ENCODE measurements at regions not wholly inside any gene's neighbourhood (a gene's known extent, or its start where the extent isn't known, plus 50 kb on each side); places are given as distances from the start of the nearest gene placed in this dataset.
"Not testable (repeated sequence)": the region's sequence is repeated elsewhere in the genome, so short reads cannot be mapped to it uniquely, and the experiment has no call there.

DNA sequence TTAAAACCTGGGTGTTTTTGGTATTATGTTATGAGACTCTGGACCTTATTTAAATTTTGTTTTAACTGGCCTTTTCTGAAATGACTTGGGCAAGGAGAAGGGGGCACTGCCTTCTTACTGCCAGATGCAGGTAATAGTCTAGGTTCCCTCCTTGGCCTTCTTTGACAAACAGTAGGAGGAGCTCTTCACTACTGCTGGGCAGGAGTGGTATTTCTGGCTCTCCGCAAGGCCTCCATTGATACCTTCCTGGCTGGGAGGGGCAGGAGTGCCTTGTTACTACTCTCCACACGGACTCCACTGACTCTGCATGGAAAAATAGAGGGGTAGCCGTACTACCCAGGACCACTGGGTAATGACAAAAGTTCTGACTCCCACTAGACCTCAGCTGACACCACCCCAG is 189.4 kb upstream of the NBPF12 start:
- TF ChIP-seq, protein P1, sequence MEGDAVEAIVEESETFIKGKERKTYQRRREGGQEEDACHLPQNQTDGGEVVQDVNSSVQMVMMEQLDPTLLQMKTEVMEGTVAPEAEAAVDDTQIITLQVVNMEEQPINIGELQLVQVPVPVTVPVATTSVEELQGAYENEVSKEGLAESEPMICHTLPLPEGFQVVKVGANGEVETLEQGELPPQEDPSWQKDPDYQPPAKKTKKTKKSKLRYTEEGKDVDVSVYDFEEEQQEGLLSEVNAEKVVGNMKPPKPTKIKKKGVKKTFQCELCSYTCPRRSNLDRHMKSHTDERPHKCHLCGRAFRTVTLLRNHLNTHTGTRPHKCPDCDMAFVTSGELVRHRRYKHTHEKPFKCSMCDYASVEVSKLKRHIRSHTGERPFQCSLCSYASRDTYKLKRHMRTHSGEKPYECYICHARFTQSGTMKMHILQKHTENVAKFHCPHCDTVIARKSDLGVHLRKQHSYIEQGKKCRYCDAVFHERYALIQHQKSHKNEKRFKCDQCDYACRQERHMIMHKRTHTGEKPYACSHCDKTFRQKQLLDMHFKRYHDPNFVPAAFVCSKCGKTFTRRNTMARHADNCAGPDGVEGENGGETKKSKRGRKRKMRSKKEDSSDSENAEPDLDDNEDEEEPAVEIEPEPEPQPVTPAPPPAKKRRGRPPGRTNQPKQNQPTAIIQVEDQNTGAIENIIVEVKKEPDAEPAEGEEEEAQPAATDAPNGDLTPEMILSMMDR (IDR thresholded peaks at IDR 0.05 in 8 of 11, conservative IDR thresholded peaks at IDR 0.05 in 3 of 11), result not testable (repeated sequence)
- TF ChIP-seq POLR2A, POLR2AphosphoS5 (IDR thresholded peaks at IDR 0.05): not testable (repeated sequence)

Measured in spleen (tissue), 7 donors.